MM.1S (cell line): ENCODE measurements at regions not wholly inside any gene's neighbourhood (a gene's known extent, or its start where the extent isn't known, plus 50 kb on each side); places are given as distances from the start of the nearest gene placed in this dataset.

Experiments used
- DNase-seq: peaks from one replicate; pipeline ENCODE4 v3.0.0-alpha.2; 2015
- H2AFZ ChIP-seq: fragments of 300-600 bp; sonication (generic); 2 replicates; pipeline ENCODE4 v1.6.0; 2016; ENCODE audit warnings: antibody characterized with exemption, low read length
- H3F3A ChIP-seq: fragments of 300-600 bp; sonication (generic); 2 replicates; pipeline ENCODE4 v1.6.1; 2016; ENCODE audit warnings: mild to moderate bottlenecking, antibody characterized with exemption, low read length, moderate library complexity, mixed read lengths; ENCODE audit not compliant: insufficient read depth
- H3K27ac ChIP-seq: fragments of 300-600 bp; sonication (generic); 2 replicates; pipeline ENCODE4 v1.5.1; 2016; ENCODE audit warnings: mild to moderate bottlenecking, low read length
- H3K27me3 ChIP-seq: fragments of 300-600 bp; sonication (generic); replicated peaks from 2 replicates; pipeline ENCODE4 v1.6.0; 2016; ENCODE audit warnings: low read length; ENCODE audit not compliant: insufficient read depth
- H3K36me3 ChIP-seq: fragments of 300-600 bp; sonication (generic); replicated peaks from 2 replicates; pipeline ENCODE4 v1.6.1; 2016; ENCODE audit warnings: mild to moderate bottlenecking, low read length, mixed read lengths; ENCODE audit not compliant: insufficient read depth
- H3K4me1 ChIP-seq: fragments of 300-600 bp; sonication (generic); 2 replicates; pipeline ENCODE4 v1.6.1; 2016; ENCODE audit warnings: low read length, mixed read lengths
- H3K4me2 ChIP-seq: fragments of 300-600 bp; sonication (generic); 2 replicates; pipeline ENCODE4 v1.6.0; 2016; ENCODE audit warnings: low read depth, low read length
- H3K4me3 ChIP-seq: fragments of 300-600 bp; sonication (generic); 2 replicates; pipeline ENCODE4 v1.5.1; 2016; ENCODE audit warnings: low read length, mixed read lengths
- H3K79me2 ChIP-seq: fragments of 300-600 bp; sonication (generic); 2 replicates; pipeline ENCODE4 v1.6.1; 2016; ENCODE audit warnings: mixed run types, low read length, mixed read lengths
- H3K9ac ChIP-seq: fragments of 300-600 bp; sonication (generic); 2 replicates; pipeline ENCODE4 v1.6.1; 2016; ENCODE audit warnings: low read length, mixed read lengths
- H3K9me2 ChIP-seq: fragments of 300-600 bp; sonication (generic); replicated peaks from 2 replicates; pipeline ENCODE4 v1.6.1; 2016; ENCODE audit warnings: mild to moderate bottlenecking, low read length, mixed read lengths; ENCODE audit not compliant: insufficient read depth
- H3K9me3 ChIP-seq: fragments of 300-600 bp; sonication (generic); replicated peaks from 2 replicates; pipeline ENCODE4 v1.6.1; 2016; ENCODE audit warnings: mild to moderate bottlenecking, low read length, mixed read lengths; ENCODE audit not compliant: insufficient read depth
- H4K20me1 ChIP-seq: fragments of 300-600 bp; sonication (generic); 2 replicates; pipeline ENCODE4 v1.6.1; 2016; ENCODE audit warnings: mild to moderate bottlenecking, low read length, moderate library complexity, mixed read lengths; ENCODE audit not compliant: insufficient read depth
- EZH2 ChIP-seq: fragments of 300-600 bp; sonication (generic); optimal IDR thresholded peaks from 2 replicates; pipeline ENCODE3; 2017; ENCODE audit warnings: low read depth, mild to moderate bottlenecking, antibody characterized with exemption, low read length, mixed read lengths
- EZH2phosphoT487 ChIP-seq: fragments of 300-600 bp; sonication (generic); IDR thresholded peaks from 2 replicates; pipeline ENCODE4 v1.6.1; 2018; ENCODE audit warnings: antibody characterized with exemption, low read length
- TF ChIP-seq, protein P1 (sequence below): fragments of 300-600 bp; sonication (generic); IDR thresholded peaks from 2 replicates; pipeline ENCODE4 v1.5.1; 2016; ENCODE audit warnings: antibody characterized with exemption, low read length, mixed read lengths

DNA sequence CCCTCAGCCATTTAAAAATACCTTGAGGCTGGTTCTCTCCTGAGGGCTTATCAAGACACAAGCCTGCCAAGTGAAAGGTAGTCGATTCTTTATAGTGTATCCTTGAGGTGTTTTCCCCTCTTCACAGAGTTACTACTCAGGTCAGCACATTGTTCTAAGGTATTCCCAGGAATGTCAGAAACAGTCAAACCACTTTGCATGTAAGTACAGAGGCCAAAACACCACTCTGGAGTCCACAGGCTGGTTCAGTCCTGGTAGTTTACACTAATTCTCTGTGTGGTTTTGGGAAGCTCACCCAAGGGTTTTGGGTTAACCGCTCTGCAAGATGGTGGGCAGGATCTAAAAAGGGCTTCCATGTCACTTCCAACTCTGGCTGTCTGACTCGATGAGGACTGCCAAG lies 162.3 kb upstream of the PPP2R2B start:
- H3K9ac ChIP-seq = no peak overlapping the region

GRCh38 chr5:147044572-147045273 lies 166.2 kb upstream of the PPP2R2B start:
- DNase-seq = no peak
- H3K4me2 ChIP-seq = no peak overlapping the region
- H4K20me1 ChIP-seq = no peaks in the 10 kb centered on the region
- no peaks in the 10 kb centered on the region for H3K79me2 ChIP-seq
- no peak overlapping the region for H3K9ac ChIP-seq
- TF ChIP-seq EZH2phosphoT487 = no peak
- no peaks in the 10 kb centered on the region for H3K4me1 ChIP-seq
- H2AFZ ChIP-seq = no peak overlapping the region
- no peaks in the 10 kb centered on the region for H3K36me3 ChIP-seq
- no peaks in the 10 kb centered on the region for H3F3A ChIP-seq
- H3K4me3 ChIP-seq = no peak overlapping the region
- no peaks in the 10 kb centered on the region for H3K9me3 ChIP-seq
- H3K9me2 ChIP-seq = no peaks in the 10 kb centered on the region
- H3K27ac ChIP-seq = no peak overlapping the region
- no peaks in the 10 kb centered on the region for H3K27me3 ChIP-seq

More for the DNA sequence above, 162.3 kb upstream of the PPP2R2B start:
- no peak for DNase-seq
- no peak overlapping the region for H3K4me2 ChIP-seq
- H3K4me1 ChIP-seq = no peaks in the 10 kb centered on the region
- H3K27me3 ChIP-seq = no peaks in the 10 kb centered on the region
- H3F3A ChIP-seq = no peaks in the 10 kb centered on the region
- H2AFZ ChIP-seq = no peak overlapping the region
- H3K9me3 ChIP-seq = no peaks in the 10 kb centered on the region
- no peak overlapping the region for H3K4me3 ChIP-seq
- no peaks in the 10 kb centered on the region for H3K9me2 ChIP-seq
- no peak overlapping the region for H3K27ac ChIP-seq
- no peak for TF ChIP-seq EZH2
- H4K20me1 ChIP-seq = no peaks in the 10 kb centered on the region
- no peaks in the 10 kb centered on the region for H3K79me2 ChIP-seq
- no peaks in the 10 kb centered on the region for H3K36me3 ChIP-seq

DNA sequence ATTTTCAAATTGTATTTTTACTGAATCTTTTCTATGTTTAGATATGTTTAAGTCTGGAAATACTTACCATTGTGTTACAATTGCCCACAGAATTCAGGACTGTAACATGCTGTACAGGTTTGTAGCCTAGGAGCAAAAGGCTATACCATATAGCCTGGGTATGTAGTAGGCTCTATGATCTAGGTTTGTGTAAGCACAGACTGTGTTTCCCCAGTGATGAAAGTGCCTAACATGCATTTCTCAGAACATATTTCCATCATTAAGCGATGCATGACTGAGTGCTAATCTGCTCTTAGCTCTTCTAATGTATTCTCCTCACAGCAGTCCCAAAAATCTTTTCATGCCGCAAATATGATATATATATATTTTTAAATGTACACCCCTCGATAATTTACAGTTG lies 166.7 kb upstream of the PPP2R2B start:
- H3K79me2 ChIP-seq = no peaks in the 10 kb centered on the region
- no peak overlapping the region for H2AFZ ChIP-seq
- H4K20me1 ChIP-seq = no peaks in the 10 kb centered on the region
- H3K9ac ChIP-seq = no peak overlapping the region
- no peaks in the 10 kb centered on the region for H3K27me3 ChIP-seq
- no peaks in the 10 kb centered on the region for H3K9me3 ChIP-seq
- no peak overlapping the region for H3K27ac ChIP-seq
- no peaks in the 10 kb centered on the region for H3K4me1 ChIP-seq
- no peaks in the 10 kb centered on the region for H3K36me3 ChIP-seq
- no peak overlapping the region for H3K4me2 ChIP-seq
- TF ChIP-seq EZH2phosphoT487 (no peak), EZH2 (no peak)
- TF ChIP-seq, protein P1, sequence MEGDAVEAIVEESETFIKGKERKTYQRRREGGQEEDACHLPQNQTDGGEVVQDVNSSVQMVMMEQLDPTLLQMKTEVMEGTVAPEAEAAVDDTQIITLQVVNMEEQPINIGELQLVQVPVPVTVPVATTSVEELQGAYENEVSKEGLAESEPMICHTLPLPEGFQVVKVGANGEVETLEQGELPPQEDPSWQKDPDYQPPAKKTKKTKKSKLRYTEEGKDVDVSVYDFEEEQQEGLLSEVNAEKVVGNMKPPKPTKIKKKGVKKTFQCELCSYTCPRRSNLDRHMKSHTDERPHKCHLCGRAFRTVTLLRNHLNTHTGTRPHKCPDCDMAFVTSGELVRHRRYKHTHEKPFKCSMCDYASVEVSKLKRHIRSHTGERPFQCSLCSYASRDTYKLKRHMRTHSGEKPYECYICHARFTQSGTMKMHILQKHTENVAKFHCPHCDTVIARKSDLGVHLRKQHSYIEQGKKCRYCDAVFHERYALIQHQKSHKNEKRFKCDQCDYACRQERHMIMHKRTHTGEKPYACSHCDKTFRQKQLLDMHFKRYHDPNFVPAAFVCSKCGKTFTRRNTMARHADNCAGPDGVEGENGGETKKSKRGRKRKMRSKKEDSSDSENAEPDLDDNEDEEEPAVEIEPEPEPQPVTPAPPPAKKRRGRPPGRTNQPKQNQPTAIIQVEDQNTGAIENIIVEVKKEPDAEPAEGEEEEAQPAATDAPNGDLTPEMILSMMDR = no peak
- H3F3A ChIP-seq = no peaks in the 10 kb centered on the region
- DNase-seq = no peak
- no peaks in the 10 kb centered on the region for H3K9me2 ChIP-seq
- no peak overlapping the region for H3K4me3 ChIP-seq

DNA sequence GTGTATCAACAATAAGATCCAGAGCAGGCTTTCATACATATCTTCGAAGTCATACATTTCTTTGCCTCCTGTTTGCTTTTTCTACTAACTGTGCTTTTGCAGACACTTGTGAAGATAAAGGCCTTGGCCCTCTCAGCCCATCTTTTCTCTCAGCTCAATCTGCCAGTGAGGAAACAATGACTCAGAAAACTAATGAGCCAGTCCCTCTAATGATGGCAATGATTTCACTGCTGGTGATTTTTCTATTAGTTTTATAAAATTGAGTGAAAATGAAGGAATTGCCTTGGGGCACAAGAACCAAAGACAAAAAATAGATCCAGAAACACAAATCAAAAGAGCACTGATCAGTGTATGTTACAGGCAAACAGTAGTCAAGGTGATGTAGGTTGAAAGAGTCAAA lies 167.7 kb upstream of the PPP2R2B start:
- no peaks in the 10 kb centered on the region for H3K9me3 ChIP-seq
- no peaks in the 10 kb centered on the region for H3K9me2 ChIP-seq
- H2AFZ ChIP-seq = no peak overlapping the region
- H4K20me1 ChIP-seq = no peaks in the 10 kb centered on the region
- H3K9ac ChIP-seq = no peak overlapping the region
- no peaks in the 10 kb centered on the region for H3K4me1 ChIP-seq
- no peaks in the 10 kb centered on the region for H3K27me3 ChIP-seq
- H3K4me2 ChIP-seq = no peak overlapping the region
- no peaks in the 10 kb centered on the region for H3F3A ChIP-seq
- H3K36me3 ChIP-seq = no peaks in the 10 kb centered on the region
- TF ChIP-seq, protein P1 = no peak
- no peak for TF ChIP-seq EZH2phosphoT487
- no peak for TF ChIP-seq EZH2
- DNase-seq = no peak
- H3K79me2 ChIP-seq = no peaks in the 10 kb centered on the region
- H3K27ac ChIP-seq = no peak overlapping the region
- no peak overlapping the region for H3K4me3 ChIP-seq
